GM12878 (cell line): ENCODE measurements at regions not wholly inside any gene's neighbourhood (a gene's known extent, or its start where the extent isn't known, plus 50 kb on each side); places are given as distances from the start of the nearest gene placed in this dataset.

ENCODE experiments used
- ATF3 ChIP-seq: IDR thresholded peaks from 2 replicates; pipeline ENCODE4 v1.6.1; 2011; ENCODE audit warnings: low read depth, mild to moderate bottlenecking, low read length, moderate library complexity, borderline replicate concordance; ENCODE audit errors: extremely low read depth
- BACH1 ChIP-seq: fragments of 450-650 bp; IDR thresholded peaks from 2 replicates; pipeline ENCODE4 v1.6.1; 2017; ENCODE audit warnings: mild to moderate bottlenecking, borderline replicate concordance
- CTCF ChIP-seq, 3 experiments: IDR thresholded peaks in 2 of 3; conservative IDR thresholded peaks in 1 of 3; 2 replicates each; pipeline ENCODE4 v1.5.1; 2011; ENCODE audit warnings: low read depth in 3 of 3, low read length in 3 of 3, mild to moderate bottlenecking in 3 of 3, control low read depth in 2 of 3, moderate library complexity in 2 of 3, inconsistent platforms in 1 of 3, mixed read lengths in 1 of 3; ENCODE audit not compliant: control insufficient read depth in 2 of 3, insufficient read depth in 1 of 3; ENCODE audit errors: extremely low read depth in 1 of 3
- HDAC2 ChIP-seq: fragments of 200-600 bp; sonication (generic); IDR thresholded peaks from 2 replicates; pipeline ENCODE4 v1.6.1; 2017
- HDGF ChIP-seq: fragments of 450-650 bp; IDR thresholded peaks from 2 replicates; pipeline ENCODE4 v1.6.1; 2016; ENCODE audit warnings: antibody characterized with exemption
- MLLT1 ChIP-seq: fragments of 450-650 bp; IDR thresholded peaks from 2 replicates; pipeline ENCODE4 v1.6.1; 2016; ENCODE audit warnings: mild to moderate bottlenecking
- MXI1 ChIP-seq: fragments of 150-350 bp; IDR thresholded peaks from 2 replicates; pipeline ENCODE4 v1.6.1; 2011; ENCODE audit warnings: low read depth, mild to moderate bottlenecking, inconsistent platforms, low read length, improper control_type of control experiment
- POLR2A ChIP-seq: IDR thresholded peaks from 2 replicates; pipeline ENCODE4 v1.6.1; 2011; ENCODE audit warnings: low read depth, mild to moderate bottlenecking, low read length
- RCOR1 ChIP-seq: conservative IDR thresholded peaks from 2 replicates; pipeline ENCODE4 v1.6.1; 2012; ENCODE audit warnings: low read depth, low read length, improper control_type of control experiment
- RELA ChIP-seq: fragments of 450-650 bp; IDR thresholded peaks from 2 replicates; pipeline ENCODE4 v1.8.0; 2014; ENCODE audit warnings: borderline replicate concordance; ENCODE audit not compliant: partially characterized antibody
- SREBF2 ChIP-seq: IDR thresholded peaks from 2 replicates; pipeline ENCODE4 v1.6.1; 2012; ENCODE audit warnings: mild to moderate bottlenecking, low read length
- TCF12 ChIP-seq: IDR thresholded peaks from 2 replicates; pipeline ENCODE4 v1.6.1; 2011; ENCODE audit warnings: low read depth, mild to moderate bottlenecking, low read length
- ZZZ3 ChIP-seq: IDR thresholded peaks from 2 replicates; pipeline ENCODE4 v1.6.1; 2011; ENCODE audit warnings: low read depth; ENCODE audit not compliant: control insufficient read depth, insufficient read length

- no peak for TF ChIP-seq CTCF (IDR thresholded peaks at IDR 0.05 in 2 of 3, conservative IDR thresholded peaks at IDR 0.05 in 1 of 3; ENCODE audit: control insufficient read depth in 2 of 3, extremely low read depth in 1 of 3, insufficient read depth in 1 of 3, low read depth in 3 of 3, low read length in 3 of 3)
- TF ChIP-seq MXI1, result no peak
- no peak for TF ChIP-seq ATF3
- TF ChIP-seq HDGF, result no peak
- no peak for TF ChIP-seq POLR2A
- TF ChIP-seq RCOR1, result no peak
- no peak for TF ChIP-seq RELA
- no peak for TF ChIP-seq HDAC2
- no peak for TF ChIP-seq ZZZ3
- TF ChIP-seq SREBF2, result no peak
- TF ChIP-seq MLLT1, result no peak
- no peak for TF ChIP-seq BACH1
- TF ChIP-seq TCF12, result no peak
These were observed 70.5 kb downstream of the KPNA2 start for GRCh38 chr17:68106085-68106484.
